Right renal pelvis (tissue), 4 donors: ENCODE measurements at regions not wholly inside any gene's neighbourhood (a gene's known extent, or its start where the extent isn't known, plus 50 kb on each side); places are given as distances from the start of the nearest gene placed in this dataset.
"Not testable (repeated sequence)": the region's sequence is repeated elsewhere in the genome, so short reads cannot be mapped to it uniquely, and the experiment has no call there.

Source experiments
- DNase-seq, 4 donors: peaks; one replicate each; pipeline ENCODE4 v3.0.0-alpha.2; 2013; ENCODE audit warnings: low read depth in 4 of 4, low spot score in 3 of 4, missing footprints in 1 of 4

DNA sequence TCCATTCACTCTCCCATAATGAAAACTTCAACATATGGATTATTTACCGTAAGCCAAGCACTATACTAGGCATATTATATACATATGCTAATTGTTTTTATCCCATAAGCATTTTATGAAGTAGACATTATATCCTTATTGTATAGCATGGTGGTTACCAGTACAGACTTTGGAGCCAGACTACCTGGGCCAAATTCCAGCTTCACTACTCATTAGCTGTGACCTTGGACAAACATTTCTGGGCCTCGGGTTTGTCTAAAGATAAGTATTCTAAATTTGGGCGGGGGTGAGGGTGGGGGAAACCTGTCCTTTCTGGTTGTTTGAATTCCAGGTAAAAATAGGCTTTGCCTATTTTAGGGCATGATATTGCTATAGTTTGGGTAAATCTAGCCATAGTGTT, 66.5 kb upstream of the P2RY1 start:
- no peak for DNase-seq

DNA sequence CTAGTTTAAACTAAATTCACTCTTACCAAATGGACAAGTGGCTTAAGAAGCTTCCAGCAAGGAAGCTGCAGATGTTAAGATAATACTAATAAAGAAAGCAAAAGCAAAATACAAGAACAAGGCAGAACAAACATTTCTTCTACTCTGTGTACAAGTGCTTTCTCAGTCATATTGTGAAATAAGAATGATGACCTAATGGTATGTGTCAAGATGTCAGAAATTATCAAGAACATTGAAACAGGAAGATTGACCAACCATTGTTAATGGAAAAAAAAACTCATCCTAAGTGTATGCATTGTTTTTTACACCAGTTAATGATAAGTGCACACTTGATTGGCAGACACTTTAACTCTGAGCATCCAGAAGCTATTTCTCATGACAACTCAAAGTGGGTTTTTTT, 65.4 kb upstream of the P2RY1 start:
- DNase-seq = no peak

DNA sequence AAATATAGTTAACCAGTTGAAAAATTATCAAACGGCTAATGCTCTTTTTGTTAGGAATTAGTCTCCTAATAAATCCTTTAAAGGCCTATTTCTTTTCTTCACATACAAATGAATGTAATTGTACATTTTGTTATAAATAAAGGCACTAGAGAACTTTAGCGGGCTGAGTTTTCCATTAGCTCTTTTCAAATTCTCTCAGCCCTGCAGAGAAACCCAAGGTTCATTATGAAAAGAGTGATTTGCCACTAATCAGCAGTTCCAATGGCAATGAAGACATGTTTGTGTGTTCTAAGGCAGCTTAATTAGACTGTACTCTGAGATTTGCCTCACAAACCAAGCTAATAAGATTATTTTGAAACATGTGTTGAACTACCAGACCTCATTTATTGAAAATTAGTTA, 64.6 kb upstream of the P2RY1 start:
- DNase-seq = no peak

DNA sequence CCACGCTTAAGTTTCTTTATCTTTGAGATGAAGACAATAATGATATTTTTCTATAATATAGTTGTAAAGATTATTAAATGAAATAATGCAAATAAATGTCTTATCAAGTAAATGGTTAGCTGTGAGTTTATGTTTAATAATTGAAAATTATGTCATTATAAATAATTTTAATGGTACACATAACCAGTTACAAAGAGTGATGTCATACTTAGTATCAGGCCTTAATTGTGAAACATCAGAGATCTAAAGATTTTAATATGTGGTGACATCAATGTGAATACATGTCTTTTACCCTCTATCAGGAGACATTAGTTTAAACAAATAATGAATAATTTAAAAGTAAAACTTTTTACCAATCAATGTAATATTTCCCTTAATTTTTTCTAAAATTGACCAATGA, 63.8 kb upstream of the P2RY1 start:
- DNase-seq = no peak

DNA sequence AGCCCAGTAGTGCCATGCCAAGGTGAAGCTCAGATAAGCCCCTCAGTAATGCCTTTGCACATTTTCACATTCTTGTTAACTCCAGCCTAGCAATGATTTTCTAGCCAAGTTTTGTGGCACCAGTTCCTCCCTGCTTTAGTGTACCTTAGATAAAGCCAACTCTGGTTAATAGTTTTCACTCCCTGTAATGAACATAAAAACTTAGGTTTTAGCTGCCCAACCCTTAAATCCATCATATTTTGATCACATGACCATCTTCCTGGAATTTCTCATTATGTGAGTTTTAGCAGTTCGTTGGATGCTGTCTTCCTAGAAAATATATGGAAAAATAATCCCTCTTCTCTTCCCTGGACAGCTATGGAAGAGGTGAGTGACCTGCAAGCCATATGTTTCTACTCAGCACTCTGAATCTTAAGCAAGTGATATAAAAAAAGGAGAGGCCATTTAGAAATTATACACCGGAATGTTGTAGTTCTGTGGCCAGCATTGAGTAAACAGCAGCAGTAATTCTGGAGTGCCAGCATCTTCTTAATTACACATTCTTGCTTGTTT, 62.2 kb upstream of the P2RY1 start:
- no peak for DNase-seq

DNA sequence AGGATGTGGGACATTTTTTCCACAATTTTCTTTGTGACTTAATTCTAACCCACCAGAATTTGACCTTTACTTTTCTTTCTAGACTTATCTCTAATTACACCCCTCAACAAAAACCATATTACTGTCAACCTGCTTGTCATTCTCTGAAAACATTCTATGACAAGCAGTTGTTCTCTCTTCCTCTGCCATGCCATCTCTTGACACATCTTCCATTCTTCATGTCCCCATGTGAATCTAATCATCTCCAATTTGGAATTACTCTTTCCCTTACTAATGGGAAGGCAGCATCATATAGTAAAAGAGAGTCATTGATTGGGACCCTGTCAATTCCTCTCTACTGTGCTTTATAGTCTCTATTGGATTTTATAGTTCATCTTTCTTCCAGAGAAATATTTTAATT, 61.3 kb upstream of the P2RY1 start:
- no peak for DNase-seq

DNA sequence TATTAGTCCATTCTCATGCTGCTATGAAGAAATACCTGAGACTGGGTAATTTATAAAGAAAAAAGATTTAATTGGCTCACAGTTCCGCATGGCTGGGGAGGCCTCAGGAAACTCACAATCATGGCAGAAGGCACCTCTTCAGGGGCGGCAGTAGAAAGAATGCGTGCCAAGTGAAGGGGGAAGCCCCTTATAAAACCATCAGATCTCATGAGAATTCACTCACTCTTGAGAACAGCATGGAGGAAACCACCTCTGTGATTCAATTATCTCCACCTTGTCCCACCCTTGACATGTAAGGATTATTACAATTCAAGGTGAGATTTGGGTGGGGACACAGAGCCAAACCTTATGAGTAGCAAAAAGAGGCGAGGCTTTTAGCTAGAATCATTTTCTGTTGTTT, 60.7 kb upstream of the P2RY1 start:
- not testable (repeated sequence) for DNase-seq

DNA sequence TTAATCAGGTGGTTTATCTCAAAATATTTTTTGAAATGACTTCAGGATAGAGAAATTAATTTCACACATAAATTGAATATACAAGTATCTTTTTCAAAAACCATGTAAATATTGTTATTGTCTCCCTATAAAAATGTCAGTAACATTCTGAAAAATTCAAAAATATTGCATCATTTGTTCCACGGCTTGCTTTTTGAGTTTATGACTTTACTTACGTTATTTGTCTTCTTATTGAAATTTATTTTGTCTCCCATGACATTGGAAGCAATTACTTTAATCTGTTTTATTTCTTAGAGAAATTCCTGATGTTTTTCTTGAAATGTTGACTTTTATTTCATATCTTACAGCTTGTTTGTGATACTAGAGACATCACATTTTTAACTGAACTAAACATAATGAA, 56.9 kb upstream of the P2RY1 start:
- no peak for DNase-seq

DNA sequence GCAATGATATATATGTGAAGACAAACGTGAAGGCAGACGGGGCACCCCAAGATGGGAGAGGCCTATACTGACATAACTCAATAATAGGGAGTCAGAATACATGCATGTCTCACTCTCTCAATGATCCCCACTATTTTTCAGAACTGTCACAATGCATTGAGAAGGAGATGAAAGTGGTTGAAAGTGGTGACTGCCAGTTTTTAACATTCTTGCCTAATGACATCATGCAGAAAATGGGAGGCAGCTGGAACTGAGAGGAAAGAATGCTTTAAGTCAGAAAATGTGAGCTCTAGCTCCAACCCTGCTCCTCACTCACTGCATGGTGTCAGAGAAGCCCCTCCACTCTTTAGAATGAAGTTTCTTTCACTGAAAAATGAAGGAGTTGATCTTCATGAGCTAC, 55.3 kb upstream of the P2RY1 start:
- DNase-seq = no peak

DNA sequence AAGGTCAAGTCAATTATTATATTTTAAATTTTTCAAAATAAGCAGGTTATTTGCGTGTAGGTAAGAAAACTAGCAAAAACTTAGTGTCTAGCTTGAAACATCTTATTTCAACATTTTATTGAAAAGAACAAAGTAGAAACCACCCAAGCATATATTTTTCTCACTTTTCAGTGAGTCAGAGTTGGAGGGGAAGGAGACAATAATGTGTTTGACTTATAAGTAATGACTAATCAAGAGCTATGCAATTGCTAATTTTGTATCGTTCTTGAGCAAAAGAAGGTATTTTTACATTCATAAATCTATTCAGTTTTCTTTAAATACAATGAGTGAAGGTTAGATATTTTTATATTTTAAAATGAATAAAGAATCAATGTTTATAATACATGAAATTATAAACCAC, 54.4 kb upstream of the P2RY1 start:
- DNase-seq = no peak

DNA sequence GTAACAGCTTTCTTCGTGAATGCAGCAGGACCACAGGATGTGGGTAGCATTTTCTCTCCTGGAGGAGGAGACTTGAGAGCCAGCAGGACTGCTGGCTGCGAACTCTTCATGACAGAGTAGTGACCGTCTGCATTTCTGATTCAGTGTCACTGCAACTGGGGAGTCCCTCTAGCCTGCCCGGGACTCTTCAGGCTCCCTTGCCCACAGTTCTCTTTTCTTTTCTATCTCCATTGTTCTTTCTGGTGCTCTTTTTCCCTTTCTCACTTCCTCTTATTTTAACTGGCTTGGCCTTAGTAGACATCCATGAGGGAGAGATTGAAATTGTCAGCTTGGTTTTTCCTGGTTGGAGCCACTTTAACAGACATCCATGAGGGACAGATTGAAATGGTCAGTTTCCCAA, 49.9 kb upstream of the P2RY1 start:
- no peak for DNase-seq
